ENCODE measurements at regions not wholly inside any gene's neighbourhood (a gene's known extent, or its start where the extent isn't known, plus 50 kb on each side); places are given as distances from the start of the nearest gene placed in this dataset.

DNA sequence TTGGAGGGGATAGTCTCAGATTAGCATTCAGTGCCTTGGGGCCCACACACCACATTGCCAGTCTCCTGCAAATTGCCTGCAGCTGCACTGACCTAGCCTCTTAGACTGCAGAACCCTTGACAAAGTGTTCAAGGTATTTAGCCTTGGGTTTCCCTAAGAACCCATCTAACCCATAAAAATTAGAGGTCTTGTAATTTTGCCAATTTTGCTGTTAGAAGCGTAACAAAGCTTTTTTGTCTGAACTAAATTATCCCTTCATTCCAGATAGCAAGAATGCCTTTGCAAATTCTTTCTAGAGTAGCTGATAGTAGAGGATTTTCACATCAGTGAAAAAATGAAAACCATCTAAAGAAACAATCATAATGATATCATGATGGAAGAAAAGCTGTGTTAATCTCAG lies 74.0 kb upstream of the CCNG1 start:
- H3K4me3 ChIP-seq (ENCODE audit: low read depth, low read length), result no peak overlapping the region
- TF ChIP-seq, protein P1, sequence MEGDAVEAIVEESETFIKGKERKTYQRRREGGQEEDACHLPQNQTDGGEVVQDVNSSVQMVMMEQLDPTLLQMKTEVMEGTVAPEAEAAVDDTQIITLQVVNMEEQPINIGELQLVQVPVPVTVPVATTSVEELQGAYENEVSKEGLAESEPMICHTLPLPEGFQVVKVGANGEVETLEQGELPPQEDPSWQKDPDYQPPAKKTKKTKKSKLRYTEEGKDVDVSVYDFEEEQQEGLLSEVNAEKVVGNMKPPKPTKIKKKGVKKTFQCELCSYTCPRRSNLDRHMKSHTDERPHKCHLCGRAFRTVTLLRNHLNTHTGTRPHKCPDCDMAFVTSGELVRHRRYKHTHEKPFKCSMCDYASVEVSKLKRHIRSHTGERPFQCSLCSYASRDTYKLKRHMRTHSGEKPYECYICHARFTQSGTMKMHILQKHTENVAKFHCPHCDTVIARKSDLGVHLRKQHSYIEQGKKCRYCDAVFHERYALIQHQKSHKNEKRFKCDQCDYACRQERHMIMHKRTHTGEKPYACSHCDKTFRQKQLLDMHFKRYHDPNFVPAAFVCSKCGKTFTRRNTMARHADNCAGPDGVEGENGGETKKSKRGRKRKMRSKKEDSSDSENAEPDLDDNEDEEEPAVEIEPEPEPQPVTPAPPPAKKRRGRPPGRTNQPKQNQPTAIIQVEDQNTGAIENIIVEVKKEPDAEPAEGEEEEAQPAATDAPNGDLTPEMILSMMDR (IDR thresholded peaks at IDR 0.05; ENCODE audit: low read depth, low read length), result no peak
- no peak for TF ChIP-seq POLR2A (IDR thresholded peaks at IDR 0.05; ENCODE audit: extremely low read depth, insufficient read length)
- DNase-seq (ENCODE audit: low read depth), result no peak

DNA sequence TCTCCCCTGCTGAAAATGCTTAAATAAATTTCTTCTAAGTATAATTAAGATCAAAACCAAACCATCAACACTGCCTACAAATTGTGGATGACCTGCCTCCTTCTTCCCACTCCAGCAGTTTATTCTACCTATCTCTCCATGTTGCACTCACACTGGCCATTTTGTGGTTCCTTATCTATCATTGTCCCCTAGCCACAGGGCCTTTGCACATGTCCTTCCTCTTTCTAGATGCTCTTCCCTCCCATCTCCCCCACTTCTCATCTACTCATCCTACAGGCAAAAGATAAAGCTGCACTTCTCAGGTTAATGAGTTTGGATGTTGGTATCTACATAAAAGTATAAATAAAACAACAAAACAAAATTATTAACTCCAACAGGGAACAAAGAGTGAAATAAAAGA lies 70.6 kb upstream of the CCNG1 start:
- TF ChIP-seq, protein P2, sequence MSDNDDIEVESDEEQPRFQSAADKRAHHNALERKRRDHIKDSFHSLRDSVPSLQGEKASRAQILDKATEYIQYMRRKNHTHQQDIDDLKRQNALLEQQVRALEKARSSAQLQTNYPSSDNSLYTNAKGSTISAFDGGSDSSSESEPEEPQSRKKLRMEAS (IDR thresholded peaks at IDR 0.05; ENCODE audit: low read depth, low read length), result no peak
- TF ChIP-seq, protein P1 (IDR thresholded peaks at IDR 0.05; ENCODE audit: low read depth, low read length), result no peak
- TF ChIP-seq MYC (IDR thresholded peaks at IDR 0.05; ENCODE audit: low read depth, low read length), result no peak
- TF ChIP-seq POLR2A (IDR thresholded peaks at IDR 0.05; ENCODE audit: extremely low read depth, insufficient read length), result no peak
- no peak overlapping the region for H3K4me3 ChIP-seq (ENCODE audit: low read depth, low read length)
- peak; percentile 15 for DNase-seq (ENCODE audit: low read depth)

DNA sequence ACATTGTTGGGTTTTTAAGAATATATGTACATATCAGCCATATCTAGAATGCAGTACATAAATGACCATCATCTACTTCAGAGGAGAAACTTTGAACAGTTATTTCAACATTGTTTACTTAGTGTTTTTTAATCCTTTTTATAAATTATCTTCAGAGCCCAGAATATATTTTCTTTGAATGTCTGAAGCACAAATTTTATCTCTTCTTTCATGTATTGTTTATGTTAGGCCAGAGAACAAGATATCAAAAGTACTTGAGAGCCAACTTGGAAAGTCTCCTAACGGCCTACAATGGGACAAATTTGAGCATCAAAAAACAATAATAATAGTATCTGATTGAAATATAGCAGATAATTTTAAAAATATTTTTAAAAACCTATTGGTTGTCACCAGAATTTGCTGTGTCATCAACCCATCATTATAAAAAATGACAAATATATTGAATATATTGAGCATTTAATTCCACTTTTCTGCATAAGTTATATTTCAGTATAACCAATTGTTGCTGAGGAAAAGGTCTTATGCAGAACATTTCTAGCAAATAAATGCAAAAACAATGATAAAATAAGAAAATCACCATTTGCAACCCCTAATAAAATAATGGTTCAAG lies 67.5 kb upstream of the CCNG1 start:
- H3K4me3 ChIP-seq (ENCODE audit: low read depth, low read length), result no peak overlapping the region
- DNase-seq (ENCODE audit: low read depth), result no peak
- TF ChIP-seq MYC (IDR thresholded peaks at IDR 0.05; ENCODE audit: low read depth, low read length) (no peak), POLR2A (IDR thresholded peaks at IDR 0.05; ENCODE audit: extremely low read depth, insufficient read length) (no peak)
- TF ChIP-seq, protein P2 (IDR thresholded peaks at IDR 0.05; ENCODE audit: low read depth, low read length), result no peak
- TF ChIP-seq, protein P1 (IDR thresholded peaks at IDR 0.05; ENCODE audit: low read depth, low read length), result no peak

DNA sequence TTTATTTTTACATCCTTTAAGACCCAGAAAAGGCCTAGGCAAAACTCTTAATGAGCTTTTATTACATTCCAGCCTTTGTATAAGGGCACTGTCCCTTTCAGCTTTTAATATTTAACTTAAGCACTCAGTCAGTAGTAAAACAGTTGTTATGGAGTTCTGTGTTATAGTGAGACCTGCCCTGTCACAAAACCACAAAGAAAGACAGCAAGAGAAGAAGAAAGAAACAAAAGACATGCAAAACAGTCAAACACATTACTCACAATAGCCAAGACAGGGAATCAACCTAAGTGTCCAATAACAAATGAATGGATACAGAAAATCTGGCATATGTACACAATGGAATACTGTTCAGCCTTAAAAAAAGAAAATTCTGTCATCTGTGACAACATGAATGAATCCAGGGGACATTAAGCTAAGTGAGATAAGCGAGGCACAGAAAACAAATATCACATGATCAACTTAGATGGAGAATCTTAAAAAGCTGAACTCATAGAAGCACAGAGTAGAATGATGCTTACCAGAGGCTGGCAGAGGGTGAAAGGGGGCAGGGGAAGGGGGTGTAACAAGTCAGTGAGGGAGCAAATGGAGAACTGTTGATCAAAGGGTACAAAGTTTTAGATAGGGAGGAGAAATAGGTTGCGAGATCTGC lies 63.8 kb upstream of the CCNG1 start:
- no peak for DNase-seq (ENCODE audit: low read depth)
- TF ChIP-seq, protein P2 (IDR thresholded peaks at IDR 0.05; ENCODE audit: low read depth, low read length), result no peak

DNA sequence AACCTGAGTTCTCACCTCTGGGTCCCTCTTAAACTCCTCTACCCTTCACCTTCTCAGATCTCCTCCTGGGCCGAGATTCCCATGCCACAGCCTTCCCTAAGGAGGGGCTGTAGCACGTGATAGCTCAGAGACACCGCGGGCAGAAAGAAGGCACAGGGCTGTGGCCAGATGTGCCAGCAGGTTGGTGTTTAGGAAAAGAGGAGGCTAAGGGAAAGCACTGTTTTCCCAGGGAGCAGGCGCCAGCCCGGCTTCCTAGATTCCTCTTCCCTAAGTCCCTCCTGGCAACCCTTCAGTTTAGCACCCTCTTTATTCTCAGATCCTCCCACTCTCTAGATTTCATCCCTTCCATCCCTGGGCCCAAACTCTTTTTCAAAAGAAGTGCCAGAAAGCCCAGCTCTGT lies 59.4 kb upstream of the CCNG1 start:
- no peak for TF ChIP-seq POLR2A (IDR thresholded peaks at IDR 0.05; ENCODE audit: extremely low read depth, insufficient read length)
- TF ChIP-seq MYC (IDR thresholded peaks at IDR 0.05; ENCODE audit: low read depth, low read length), result no peak
- DNase-seq (ENCODE audit: low read depth), result no peak
- no peak overlapping the region for H3K4me3 ChIP-seq (ENCODE audit: low read depth, low read length)

More for the DNA sequence above, 63.8 kb upstream of the CCNG1 start:
- no peak overlapping the region for H3K4me3 ChIP-seq (ENCODE audit: low read depth, low read length)

DNA sequence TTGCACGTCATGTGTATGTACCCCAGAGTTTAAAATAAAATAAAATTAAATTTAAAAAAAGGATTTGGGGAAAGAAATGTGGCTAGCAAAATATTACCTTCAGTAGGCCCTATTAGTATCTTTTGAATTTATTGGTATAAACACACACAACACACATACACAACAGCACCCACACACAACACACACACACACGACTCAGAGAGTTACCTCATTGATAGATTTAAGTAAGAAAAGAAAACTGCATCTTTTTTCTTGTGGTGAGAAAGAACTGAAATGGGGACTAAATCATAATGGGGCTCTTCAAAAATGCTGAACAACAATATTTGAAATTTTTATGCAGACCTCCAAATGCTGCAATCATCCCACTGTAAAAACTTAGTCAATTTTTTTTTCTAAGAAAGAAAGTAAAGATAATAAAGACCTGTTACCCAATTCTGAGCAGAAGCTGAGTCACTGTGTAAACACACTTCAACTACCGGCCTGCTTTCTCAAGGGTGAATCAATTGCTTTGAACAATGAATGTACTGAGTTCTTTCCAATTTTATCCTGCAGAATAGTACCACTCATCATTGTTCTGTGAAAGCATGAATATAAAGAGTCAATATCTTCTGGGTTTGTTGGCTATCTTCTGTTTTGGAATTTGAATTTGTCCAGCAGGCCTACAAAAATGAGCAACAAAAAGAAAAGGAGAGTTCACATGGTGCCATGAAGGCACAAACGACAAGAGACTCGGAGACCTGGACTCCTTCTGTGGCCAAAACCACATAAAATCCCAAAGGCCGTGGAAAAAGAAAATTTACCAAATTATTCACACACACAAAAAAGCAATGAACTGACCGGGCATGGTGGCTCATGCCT lies 57.9 kb upstream of the CCNG1 start:
- TF ChIP-seq, protein P2 (IDR thresholded peaks at IDR 0.05; ENCODE audit: low read depth, low read length), result no peak
- TF ChIP-seq MYC (IDR thresholded peaks at IDR 0.05; ENCODE audit: low read depth, low read length) (no peak), POLR2A (IDR thresholded peaks at IDR 0.05; ENCODE audit: extremely low read depth, insufficient read length) (no peak)
- TF ChIP-seq, protein P1 (IDR thresholded peaks at IDR 0.05; ENCODE audit: low read depth, low read length), result no peak
- peak; percentile 74 for DNase-seq (ENCODE audit: low read depth)
- no peak overlapping the region for H3K4me3 ChIP-seq (ENCODE audit: low read depth, low read length)

Measured in NB4 (cell line).